CD8-positive, alpha-beta memory T cell (primary cell): ENCODE measurements at regions not wholly inside any gene's neighbourhood (a gene's known extent, or its start where the extent isn't known, plus 50 kb on each side); places are given as distances from the start of the nearest gene placed in this dataset.

ENCODE experiments used
- CTCF ChIA-PET: fragments of 350-600 bp; sonication (Branson Sonifier 250); formaldehyde crosslinking; loops from one replicate; lab custom pipeline; 2021; ENCODE audit warnings: antibody characterized with exemption; lab: Charles Lee
- POLR2A ChIA-PET: fragments of 350-600 bp; sonication (Branson Sonifier 250); formaldehyde crosslinking; loops from one replicate; lab custom pipeline; 2021; ENCODE audit warnings: antibody characterized with exemption; lab: Charles Lee
- DNase-seq, 5 donors: peaks; one replicate each; pipeline versions ENCODE4 v3.0.0 to v3.0.0-alpha.2; 2020 to 2022; ENCODE audit warnings: mixed read lengths in 1 of 5
- H3K27ac ChIP-seq: one replicate; pipeline ENCODE4 v1.7.0; 2013; ENCODE audit warnings: low read depth, mild to moderate bottlenecking, low read length, moderate library complexity
- H3K27me3 ChIP-seq: 2 replicates; pipeline ENCODE4 v1.7.0; 2013; ENCODE audit warnings: low read length, mild to moderate bottlenecking; ENCODE audit not compliant: insufficient read depth, poor library complexity, severe bottlenecking
- H3K36me3 ChIP-seq: 2 replicates; pipeline ENCODE4 v1.7.0; 2013; ENCODE audit warnings: mild to moderate bottlenecking, low read length, moderate library complexity; ENCODE audit not compliant: insufficient read depth
- H3K4me1 ChIP-seq: 2 replicates; pipeline ENCODE4 v1.7.0; 2013; ENCODE audit warnings: mild to moderate bottlenecking, low read length, moderate library complexity; ENCODE audit not compliant: insufficient read depth
- H3K4me3 ChIP-seq: 2 replicates; pipeline ENCODE4 v1.7.0; 2013; ENCODE audit warnings: mild to moderate bottlenecking, low read length
- H3K9me3 ChIP-seq: 2 replicates; pipeline ENCODE4 v1.7.0; 2013; ENCODE audit warnings: mild to moderate bottlenecking, low read length
- H3K27ac Mint-ChIP-seq, 8 donors: one replicate each; pipeline ENCODE4 v1.8.0; 2020 to 2021; ENCODE audit warnings: mixed read lengths in 8 of 8, mild to moderate bottlenecking in 6 of 8, inconsistent platforms in 3 of 8, moderate library complexity in 3 of 8
- H3K27me3 Mint-ChIP-seq, 2 donors: one replicate each; pipeline ENCODE4 v1.8.0; 2020 to 2021; ENCODE audit warnings: mixed read lengths in 2 of 2, mild to moderate bottlenecking in 1 of 2, moderate library complexity in 1 of 2
- H3K36me3 Mint-ChIP-seq, 3 donors: one replicate each; pipeline ENCODE4 v1.8.0; 2020 to 2021; ENCODE audit warnings: mixed read lengths in 3 of 3, inconsistent platforms in 1 of 3, mild to moderate bottlenecking in 1 of 3
- H3K4me1 Mint-ChIP-seq, 3 donors: one replicate each; pipeline ENCODE4 v1.8.0; 2020 to 2021; ENCODE audit warnings: mixed read lengths in 3 of 3, inconsistent platforms in 1 of 3, mild to moderate bottlenecking in 1 of 3
- H3K4me3 Mint-ChIP-seq, 7 donors: one replicate each; pipeline ENCODE4 v1.8.0; 2020 to 2021; ENCODE audit warnings: mixed read lengths in 7 of 7, mild to moderate bottlenecking in 6 of 7, moderate library complexity in 4 of 7, inconsistent platforms in 2 of 7
- H3K9me3 Mint-ChIP-seq, 5 donors: one replicate each; pipeline ENCODE4 v1.8.0; 2020 to 2022; ENCODE audit warnings: mixed read lengths in 5 of 5, mild to moderate bottlenecking in 3 of 5, moderate library complexity in 2 of 5, inconsistent platforms in 1 of 5

GRCh38 chr4:18754180-18754579, 732.6 kb upstream of the LCORL start:
- Mint-ChIP-seq H3K36me3 (no peaks in the 10 kb centered on the region), H3K9me3 (peaks cover 0 to 5% (median 4%) of the 10 kb centered on the region in 5 donors), H3K4me3 (no peak overlapping the region), H3K27me3 (no peaks in the 10 kb centered on the region), H3K4me1 (no peaks in the 10 kb centered on the region), H3K27ac (no peak overlapping the region)
- no peaks in the 10 kb centered on the region for H3K36me3 ChIP-seq
- CTCF ChIA-PET, result interaction anchor here (1.2 kb wide), 1 partner anchor 114 kb away, joined by 3 read pairs; no protein-coding TSS in a partner anchor
- H3K4me1 ChIP-seq, result no peaks in the 10 kb centered on the region
- no peak for DNase-seq
- no peak overlapping the region for H3K27ac ChIP-seq
- no peak overlapping the region for H3K4me3 ChIP-seq
- no peaks in the 10 kb centered on the region for H3K9me3 ChIP-seq
- no peaks in the 10 kb centered on the region for H3K27me3 ChIP-seq
- POLR2A ChIA-PET, result no interaction called here

- Mint-ChIP-seq H3K4me1 (no peaks in the 10 kb centered on the region), H3K4me3 (no peak overlapping the region), H3K36me3 (no peaks in the 10 kb centered on the region), H3K27me3 (peaks cover 0 to 1% of the 10 kb centered on the region in 2 donors), H3K9me3 (peaks cover 0 to 9% (median 2%) of the 10 kb centered on the region in 5 donors), H3K27ac (no peak overlapping the region)
- Histone ChIP-seq H3K4me3 (no peak overlapping the region), H3K36me3 (no peaks in the 10 kb centered on the region), H3K27ac (no peak overlapping the region), H3K4me1 (no peaks in the 10 kb centered on the region), H3K27me3 (no peaks in the 10 kb centered on the region), H3K9me3 (no peaks in the 10 kb centered on the region)
- ChIA-PET POLR2A (no interaction called here), CTCF (no interaction called here)
- DNase-seq, result no peak
Measured at GRCh38 chr4:18751083-18751482, 729.5 kb upstream of the LCORL start.

DNA sequence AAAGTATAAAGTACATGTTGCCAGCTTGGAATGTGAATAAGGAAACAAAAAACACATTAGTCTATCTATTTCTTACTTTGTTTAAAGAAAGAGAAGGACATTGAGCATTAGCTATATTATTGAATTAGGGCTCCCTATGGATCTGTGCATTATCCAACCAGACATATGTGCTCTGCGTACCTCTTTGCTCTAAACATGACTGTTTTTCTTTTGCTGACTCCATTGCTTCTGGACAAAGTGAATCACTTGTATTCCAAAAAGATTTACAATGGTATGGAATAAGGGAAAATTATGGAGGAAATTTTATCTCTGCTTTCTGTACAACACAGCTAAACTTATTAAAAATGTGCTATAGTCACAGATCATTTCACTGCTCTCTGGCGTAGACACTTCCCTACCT, 727.8 kb upstream of the LCORL start:
- H3K4me3 ChIP-seq, result no peak overlapping the region
- no peaks in the 10 kb centered on the region for H3K36me3 Mint-ChIP-seq
- H3K27ac Mint-ChIP-seq, result no peak overlapping the region
- CTCF ChIA-PET, result no interaction called here
- H3K27me3 Mint-ChIP-seq, result peaks cover 0 to 1% of the 10 kb centered on the region in 2 donors
- no peaks in the 10 kb centered on the region for H3K4me1 ChIP-seq
- no peak for DNase-seq
- POLR2A ChIA-PET, result no interaction called here
- no peak overlapping the region for H3K27ac ChIP-seq
- no peaks in the 10 kb centered on the region for H3K27me3 ChIP-seq
- H3K4me1 Mint-ChIP-seq, result no peaks in the 10 kb centered on the region
- H3K9me3 Mint-ChIP-seq, result peaks cover 2 to 14% (median 3%) of the 10 kb centered on the region in 5 donors
- H3K4me3 Mint-ChIP-seq, result no peak overlapping the region
- no peaks in the 10 kb centered on the region for H3K9me3 ChIP-seq
- no peaks in the 10 kb centered on the region for H3K36me3 ChIP-seq

DNA sequence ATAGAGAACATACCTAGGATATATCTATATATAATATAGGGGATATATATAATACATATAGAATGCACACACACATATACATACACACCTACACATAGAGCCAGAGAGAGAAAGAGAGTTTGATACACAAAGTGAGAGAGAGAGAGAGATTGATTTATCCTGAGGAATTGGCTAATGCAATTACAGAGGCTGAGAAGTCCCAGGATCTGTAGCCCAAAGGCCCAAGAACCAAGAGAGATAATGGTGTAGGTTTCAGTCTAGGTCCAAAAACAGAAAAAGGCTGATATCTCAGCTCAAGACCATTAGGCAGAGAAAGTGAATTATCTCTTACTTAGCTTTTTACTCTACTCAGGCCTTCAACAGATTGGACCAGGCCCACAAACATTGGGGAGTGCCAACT, 715.0 kb upstream of the LCORL start:
- H3K4me3 Mint-ChIP-seq, result no peak overlapping the region
- H3K27ac Mint-ChIP-seq, result no peak overlapping the region
- H3K27me3 Mint-ChIP-seq, result peaks cover 0 to 1% of the 10 kb centered on the region in 2 donors
- no peaks in the 10 kb centered on the region for H3K9me3 ChIP-seq
- H3K4me3 ChIP-seq, result no peak overlapping the region
- H3K27ac ChIP-seq, result no peak overlapping the region
- H3K4me1 Mint-ChIP-seq, result no peaks in the 10 kb centered on the region
- H3K4me1 ChIP-seq, result no peaks in the 10 kb centered on the region
- ChIA-PET POLR2A (no interaction called here), CTCF (no interaction called here)
- H3K36me3 Mint-ChIP-seq, result no peaks in the 10 kb centered on the region
- H3K36me3 ChIP-seq, result no peaks in the 10 kb centered on the region
- H3K9me3 Mint-ChIP-seq, result peaks cover 0 to 3% (median 0%) of the 10 kb centered on the region in 5 donors
- no peak for DNase-seq
- H3K27me3 ChIP-seq, result no peaks in the 10 kb centered on the region

DNA sequence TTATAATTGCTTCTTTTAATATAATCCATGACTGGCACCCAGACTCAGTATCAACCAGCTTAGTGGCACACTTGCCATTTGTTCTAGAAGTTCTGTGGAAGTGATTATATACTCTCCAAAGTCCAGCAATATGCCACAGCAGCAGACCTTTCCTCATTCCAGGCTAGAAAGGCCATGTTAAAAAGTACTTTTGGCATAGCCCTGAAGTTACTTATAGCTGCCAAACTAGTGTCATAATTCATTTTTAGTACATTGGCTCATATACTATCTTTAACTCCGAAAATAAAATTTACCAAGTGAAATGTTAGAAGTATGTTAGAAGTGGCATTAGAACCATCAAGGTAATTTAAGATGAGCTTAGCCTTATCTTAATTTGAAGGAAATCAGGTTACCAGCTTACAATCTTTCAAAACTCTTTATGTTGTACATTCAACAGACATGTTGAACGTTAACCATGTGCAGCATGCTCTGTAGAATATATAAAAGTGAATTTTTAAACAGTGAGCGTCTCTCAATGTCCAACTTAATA, 714.2 kb upstream of the LCORL start:
- H3K9me3 ChIP-seq, result no peaks in the 10 kb centered on the region
- no peak overlapping the region for H3K4me3 Mint-ChIP-seq
- H3K9me3 Mint-ChIP-seq, result peaks cover 0 to 3% (median 0%) of the 10 kb centered on the region in 5 donors
- H3K4me1 ChIP-seq, result no peaks in the 10 kb centered on the region
- H3K36me3 Mint-ChIP-seq, result no peaks in the 10 kb centered on the region
- CTCF ChIA-PET, result no interaction called here
- POLR2A ChIA-PET, result no interaction called here
- H3K27ac Mint-ChIP-seq, result no peak overlapping the region
- peaks cover 0 to 1% of the 10 kb centered on the region in 2 donors for H3K27me3 Mint-ChIP-seq
- H3K4me1 Mint-ChIP-seq, result no peaks in the 10 kb centered on the region
- no peak overlapping the region for H3K27ac ChIP-seq
- H3K36me3 ChIP-seq, result no peaks in the 10 kb centered on the region
- no peak overlapping the region for H3K4me3 ChIP-seq
- no peaks in the 10 kb centered on the region for H3K27me3 ChIP-seq
- DNase-seq, result no peak

DNA sequence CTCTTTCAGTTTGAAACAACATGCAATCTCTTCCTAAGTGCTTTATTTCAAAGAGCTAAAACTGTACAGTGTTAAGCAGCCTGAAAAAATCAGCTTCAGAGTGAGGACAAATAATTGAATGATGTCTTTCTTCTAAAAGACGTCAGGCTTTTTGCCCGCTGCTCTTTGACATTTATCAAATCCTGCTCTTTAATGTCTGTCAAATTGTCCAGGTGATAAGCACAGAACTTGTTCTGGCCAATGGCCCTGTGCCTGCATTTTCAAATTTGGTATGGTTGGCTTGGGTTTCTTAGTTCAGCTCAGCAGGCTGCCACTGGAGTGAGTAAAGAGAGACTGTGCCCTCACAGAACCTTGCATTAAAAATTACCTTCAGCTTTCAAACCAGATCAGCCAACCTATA, 712.9 kb upstream of the LCORL start:
- Mint-ChIP-seq H3K9me3 (peaks cover 0 to 3% (median 0%) of the 10 kb centered on the region in 5 donors), H3K4me1 (no peaks in the 10 kb centered on the region), H3K4me3 (no peak overlapping the region), H3K36me3 (no peaks in the 10 kb centered on the region), H3K27ac (no peak overlapping the region), H3K27me3 (peaks cover 0 to 1% of the 10 kb centered on the region in 2 donors)
- Histone ChIP-seq H3K27ac (no peak overlapping the region), H3K4me1 (no peaks in the 10 kb centered on the region), H3K9me3 (no peaks in the 10 kb centered on the region), H3K36me3 (no peaks in the 10 kb centered on the region), H3K4me3 (no peak overlapping the region), H3K27me3 (no peaks in the 10 kb centered on the region)
- DNase-seq, result no peak
- CTCF ChIA-PET, result no interaction called here
- POLR2A ChIA-PET, result no interaction called here

- peaks cover 0 to 3% (median 0%) of the 10 kb centered on the region in 5 donors for H3K9me3 Mint-ChIP-seq
- H3K4me1 Mint-ChIP-seq, result no peaks in the 10 kb centered on the region
- H3K27me3 Mint-ChIP-seq, result peaks cover 0 to 1% of the 10 kb centered on the region in 2 donors
- no peak overlapping the region for H3K27ac Mint-ChIP-seq
- H3K36me3 Mint-ChIP-seq, result no peaks in the 10 kb centered on the region
- DNase-seq, result no peak
- ChIA-PET CTCF (no interaction called here), POLR2A (no interaction called here)
- no peaks in the 10 kb centered on the region for H3K9me3 ChIP-seq
- H3K4me3 Mint-ChIP-seq, result no peak overlapping the region
- no peaks in the 10 kb centered on the region for H3K4me1 ChIP-seq
- no peak overlapping the region for H3K4me3 ChIP-seq
- H3K27me3 ChIP-seq, result no peaks in the 10 kb centered on the region
- H3K36me3 ChIP-seq, result no peaks in the 10 kb centered on the region
- no peak overlapping the region for H3K27ac ChIP-seq
Measured at GRCh38 chr4:18733961-18734360, 712.4 kb upstream of the LCORL start.

DNA sequence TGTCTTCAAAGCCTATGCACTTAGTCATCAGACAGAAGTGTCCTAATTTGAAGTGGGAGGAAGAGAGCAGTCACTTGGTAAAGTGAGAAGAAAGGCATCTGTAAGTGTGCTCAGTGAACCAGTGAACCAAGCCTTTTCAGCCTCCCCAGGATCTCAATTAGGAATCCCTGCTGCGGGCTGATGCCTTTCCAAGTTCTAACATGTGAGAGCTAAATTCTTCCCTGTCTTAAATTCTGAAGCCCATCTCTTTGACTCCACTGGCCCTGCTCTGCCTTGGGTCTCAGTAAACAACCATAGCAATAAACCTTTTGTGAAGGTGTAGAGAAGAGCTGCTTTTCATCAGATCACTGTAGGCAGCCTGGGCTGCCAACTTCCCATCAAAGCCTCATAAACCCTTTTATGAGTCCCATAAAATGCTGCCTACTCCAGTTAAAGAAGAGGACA, 701.2 kb upstream of the LCORL start:
- no peak for DNase-seq
- no peaks in the 10 kb centered on the region for H3K27me3 ChIP-seq

More for the DNA sequence above, 701.2 kb upstream of the LCORL start:
- Histone ChIP-seq H3K4me3 (no peak overlapping the region), H3K27ac (no peak overlapping the region), H3K9me3 (no peaks in the 10 kb centered on the region), H3K4me1 (no peaks in the 10 kb centered on the region), H3K36me3 (no peaks in the 10 kb centered on the region)
- CTCF ChIA-PET, result no interaction called here
- Mint-ChIP-seq H3K9me3 (peaks cover 0 to 11% (median 6%) of the 10 kb centered on the region in 5 donors), H3K27me3 (peaks cover 0 to 1% of the 10 kb centered on the region in 2 donors), H3K4me3 (no peak overlapping the region), H3K27ac (no peak overlapping the region), H3K4me1 (no peaks in the 10 kb centered on the region), H3K36me3 (peaks cover 0 to 3% (median 0%) of the 10 kb centered on the region in 3 donors)
- POLR2A ChIA-PET, result no interaction called here
